IPS-15b (cell line): ENCODE measurements at regions not wholly inside any gene's neighbourhood (a gene's known extent, or its start where the extent isn't known, plus 50 kb on each side); places are given as distances from the start of the nearest gene placed in this dataset.
"Not testable (repeated sequence)": the region's sequence is repeated elsewhere in the genome, so short reads cannot be mapped to it uniquely, and the experiment has no call there.

Experiments used
- H3K27me3 ChIP-seq: one replicate; pipeline ENCODE4 v1.6.1; 2013; ENCODE audit warnings: low read length; ENCODE audit not compliant: control insufficient read depth, insufficient read depth
- H3K36me3 ChIP-seq: one replicate; pipeline ENCODE4 v1.6.1; 2013; ENCODE audit warnings: low read length; ENCODE audit not compliant: control insufficient read depth, insufficient read depth
- H3K4me1 ChIP-seq: one replicate; pipeline ENCODE4 v1.6.1; 2013; ENCODE audit warnings: mild to moderate bottlenecking, low read length; ENCODE audit not compliant: control insufficient read depth, insufficient read depth
- H3K4me3 ChIP-seq: one replicate; pipeline ENCODE4 v1.5.1; 2013; ENCODE audit warnings: low read depth, low read length
- H3K9ac ChIP-seq: one replicate; pipeline ENCODE4 v1.6.1; 2013; ENCODE audit warnings: low read depth, mild to moderate bottlenecking, low read length
- H3K9me3 ChIP-seq: one replicate; pipeline ENCODE4 v1.6.1; 2013; ENCODE audit warnings: mild to moderate bottlenecking, low read length; ENCODE audit not compliant: control insufficient read depth, insufficient read depth

GRCh38 chr1:29386453-29386852 lies 150.1 kb downstream of the PTPRU start:
- not testable (repeated sequence) for H3K9me3 ChIP-seq, H3K27me3 ChIP-seq, H3K36me3 ChIP-seq, H3K4me3 ChIP-seq, H3K4me1 ChIP-seq, H3K9ac ChIP-seq

DNA sequence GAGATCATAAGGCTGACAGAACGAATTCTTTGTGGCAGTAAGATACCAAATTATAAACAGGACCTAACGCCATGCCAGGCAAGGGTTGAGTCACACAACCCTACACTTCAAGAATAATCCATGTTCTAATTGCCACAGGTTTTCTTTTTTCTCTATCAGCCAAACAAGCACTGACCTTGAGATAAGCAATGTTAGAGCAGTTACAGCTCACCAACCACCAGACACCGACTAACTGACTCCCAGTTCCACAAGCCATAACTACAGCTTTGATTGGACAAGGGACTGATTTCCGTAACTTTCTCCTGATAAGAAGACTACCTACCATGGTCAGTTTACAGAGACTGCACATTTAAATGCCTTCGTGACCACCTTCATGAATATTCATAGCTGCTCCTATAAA lies 149.6 kb downstream of the PTPRU start:
- Histone ChIP-seq H3K4me1 (no peaks in the 10 kb centered on the region), H3K27me3 (no peaks in the 10 kb centered on the region), H3K36me3 (no peaks in the 10 kb centered on the region), H3K9ac (no peak overlapping the region), H3K4me3 (no peak overlapping the region), H3K9me3 (no peaks in the 10 kb centered on the region)

- no peaks in the 10 kb centered on the region for H3K36me3 ChIP-seq
- H3K4me3 ChIP-seq: no peak overlapping the region
- H3K27me3 ChIP-seq: no peaks in the 10 kb centered on the region
- H3K9ac ChIP-seq: no peak overlapping the region
- no peaks in the 10 kb centered on the region for H3K4me1 ChIP-seq
- no peaks in the 10 kb centered on the region for H3K9me3 ChIP-seq
Observed at GRCh38 chr1:29384496-29385015, 148.2 kb downstream of the PTPRU start.

GRCh38 chr1:29383746-29384371 lies 147.5 kb downstream of the PTPRU start:
- Histone ChIP-seq H3K9ac (no peak overlapping the region), H3K9me3 (peaks cover 5% of the 10 kb centered on the region), H3K4me1 (no peaks in the 10 kb centered on the region), H3K27me3 (no peaks in the 10 kb centered on the region), H3K36me3 (no peaks in the 10 kb centered on the region), H3K4me3 (no peak overlapping the region)

DNA sequence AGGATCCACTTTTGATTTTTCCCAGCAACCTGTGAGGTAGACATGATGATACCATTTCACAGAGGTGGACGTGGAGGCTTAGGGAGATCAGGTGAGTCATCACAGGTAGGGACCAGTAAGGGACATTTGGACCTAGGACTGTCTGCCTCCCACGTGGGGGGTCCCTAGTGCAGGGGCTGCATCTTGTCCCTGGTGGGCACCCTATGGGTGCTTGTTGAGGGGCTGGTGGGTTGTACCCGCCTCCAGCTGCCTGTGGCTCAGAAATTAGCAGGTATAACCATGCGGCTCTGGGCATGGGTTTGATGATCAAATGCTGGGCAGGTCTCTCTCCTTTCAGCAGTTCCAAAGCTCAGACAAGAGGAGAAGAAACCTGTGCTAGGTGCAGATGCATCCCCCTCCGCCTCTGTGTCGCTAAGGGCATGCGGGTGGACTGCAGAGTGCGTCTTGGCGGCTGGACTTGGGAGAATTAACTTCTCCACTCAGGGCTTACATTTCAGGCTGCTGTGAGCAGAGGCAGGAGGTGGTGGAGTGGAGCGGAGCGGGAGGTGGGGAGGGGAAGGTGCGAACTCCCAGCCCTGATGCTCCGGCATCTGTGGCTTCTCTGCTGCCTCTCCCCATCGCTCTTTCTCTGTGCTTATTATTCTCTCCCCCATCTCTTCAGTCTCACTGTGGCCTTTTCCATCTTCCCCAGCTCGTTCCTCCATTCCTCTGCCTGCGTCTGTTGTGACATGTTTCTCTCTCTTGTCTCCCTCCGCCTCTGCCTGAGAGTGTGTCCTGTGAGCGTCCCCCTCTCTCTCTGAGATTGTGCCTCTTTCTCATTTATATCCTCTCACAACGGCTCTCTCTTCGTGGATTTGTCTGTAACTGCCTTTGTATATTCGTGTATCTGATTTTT lies 146.8 kb downstream of the PTPRU start:
- Histone ChIP-seq H3K9ac (no peak overlapping the region), H3K36me3 (no peaks in the 10 kb centered on the region), H3K9me3 (peaks cover 7% of the 10 kb centered on the region), H3K4me3 (no peak overlapping the region), H3K27me3 (no peaks in the 10 kb centered on the region), H3K4me1 (no peaks in the 10 kb centered on the region)

DNA sequence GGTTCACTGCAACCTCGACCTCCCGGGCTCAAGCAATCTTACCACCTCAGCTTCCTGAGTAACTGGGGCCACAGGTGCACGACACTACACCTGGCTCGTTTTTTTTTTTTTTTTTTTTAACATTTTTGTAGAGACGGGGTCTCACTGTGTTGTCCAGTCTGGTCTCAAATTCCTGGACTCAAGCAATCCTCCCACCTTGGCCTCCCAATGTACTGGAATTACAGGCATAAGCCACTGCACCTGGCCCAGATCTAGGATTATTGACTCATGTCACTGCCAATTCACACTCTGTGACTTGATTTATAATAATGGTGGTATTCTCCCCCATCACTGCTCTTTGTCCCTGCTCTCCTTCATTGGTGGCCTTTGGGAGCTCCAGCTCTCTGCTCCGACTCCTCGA lies 145.1 kb downstream of the PTPRU start:
- Histone ChIP-seq H3K36me3 (no peaks in the 10 kb centered on the region), H3K9me3 (peaks cover 7% of the 10 kb centered on the region), H3K9ac (no peak overlapping the region), H3K4me3 (no peak overlapping the region), H3K27me3 (no peaks in the 10 kb centered on the region), H3K4me1 (no peaks in the 10 kb centered on the region)

DNA sequence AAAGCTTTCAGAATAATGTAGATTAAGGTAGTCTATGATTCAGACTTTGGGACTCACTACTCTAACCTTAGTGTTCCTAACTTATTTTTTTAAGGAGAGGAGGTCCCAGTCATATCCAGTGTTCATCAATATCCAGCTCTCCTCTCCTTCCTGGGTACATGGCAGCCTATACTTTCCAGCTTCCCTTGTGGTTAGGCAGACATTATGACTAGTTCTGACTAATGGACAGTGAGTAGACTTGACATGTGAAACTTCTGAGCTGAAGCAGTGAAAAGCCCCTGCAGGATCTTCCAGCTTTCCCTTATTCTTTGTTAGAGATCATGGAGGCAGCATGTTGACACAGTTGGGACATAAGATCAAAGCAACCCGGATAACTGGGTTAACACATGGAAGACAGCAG lies 144.2 kb downstream of the PTPRU start:
- no peak overlapping the region for H3K4me3 ChIP-seq
- H3K9ac ChIP-seq: no peak overlapping the region
- H3K4me1 ChIP-seq: no peaks in the 10 kb centered on the region
- no peaks in the 10 kb centered on the region for H3K27me3 ChIP-seq
- H3K36me3 ChIP-seq: no peaks in the 10 kb centered on the region
- peaks cover 7% of the 10 kb centered on the region for H3K9me3 ChIP-seq

DNA sequence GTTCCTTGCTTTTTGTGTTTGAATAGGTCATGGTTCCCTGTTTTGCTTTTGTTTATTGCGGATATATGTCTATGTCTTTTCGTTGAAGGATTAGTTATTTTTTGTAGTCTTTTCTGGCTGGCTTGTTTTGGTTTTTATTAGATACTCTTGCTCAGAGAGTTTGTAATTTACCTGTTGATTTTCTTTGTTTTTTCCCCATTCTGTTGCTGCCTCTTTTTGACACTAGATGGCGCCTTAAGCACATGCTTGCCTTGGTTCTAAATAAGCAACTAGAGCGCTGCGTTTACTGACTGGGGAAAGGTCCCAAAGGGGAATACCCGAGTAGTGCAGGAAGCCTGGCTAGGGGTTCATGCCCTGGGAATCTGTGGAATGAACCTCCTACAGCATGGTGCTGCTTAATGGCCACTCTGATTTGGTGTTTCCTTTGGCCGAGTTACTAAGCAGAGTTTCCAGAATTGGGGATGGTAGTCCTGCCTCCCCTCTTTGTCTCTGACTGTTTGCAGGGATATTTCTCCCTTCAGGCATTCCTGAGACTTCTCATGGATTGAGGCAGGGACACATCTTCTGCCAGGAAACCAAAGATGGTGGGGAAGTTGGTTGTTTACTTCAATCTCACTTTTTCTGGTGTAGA lies 143.2 kb downstream of the PTPRU start:
- Histone ChIP-seq H3K4me1 (no peaks in the 10 kb centered on the region), H3K9ac (no peak overlapping the region), H3K27me3 (no peaks in the 10 kb centered on the region), H3K4me3 (no peak overlapping the region), H3K9me3 (peaks cover 7% of the 10 kb centered on the region), H3K36me3 (no peaks in the 10 kb centered on the region)
